ENCODE measurements at regions not wholly inside any gene's neighbourhood (a gene's known extent, or its start where the extent isn't known, plus 50 kb on each side); places are given as distances from the start of the nearest gene placed in this dataset.

Small RNAs in the stretch of these regions (small RNA-seq; reads per million reads assigned to genes)
- gene RBBP4P6: 0 reads per million in 4 donors
